Inflammatory macrophage treated with lipopolysaccharide for 1 hour (primary cell): ENCODE measurements at regions not wholly inside any gene's neighbourhood (a gene's known extent, or its start where the extent isn't known, plus 50 kb on each side); places are given as distances from the start of the nearest gene placed in this dataset.

ENCODE experiments used
- DNase-seq, 2 donors: peaks; one replicate each; pipeline ENCODE4 v3.0.0-alpha.2; 2020 to 2022

GRCh38 chr15:61736790-61737189 lies 323.5 kb downstream of the VPS13C start:
- peak; percentile 1 to 22 for DNase-seq

- no peak for DNase-seq
Observed at GRCh38 chr15:61731099-61731498, 329.1 kb downstream of the VPS13C start.

GRCh38 chr15:61729646-61730045 lies 330.6 kb downstream of the VPS13C start:
- DNase-seq: no peak

- DNase-seq: no peak
Observed at GRCh38 chr15:61726166-61726565, 334.1 kb downstream of the VPS13C start.

- no peak for DNase-seq
Observed at GRCh38 chr15:61725251-61725650, 335.0 kb downstream of the VPS13C start.

- no peak for DNase-seq
Observed at GRCh38 chr15:61724251-61724939, 335.9 kb downstream of the VPS13C start.

- DNase-seq: no peak
Observed at GRCh38 chr15:61721418-61721817, 338.8 kb downstream of the VPS13C start.

GRCh38 chr15:61720197-61720704 lies 340.0 kb downstream of the VPS13C start:
- no peak for DNase-seq

- DNase-seq: no peak
Observed at GRCh38 chr15:61715082-61715481, 345.2 kb downstream of the VPS13C start.

- no peak for DNase-seq
Observed at GRCh38 chr15:61712129-61712759, 348.0 kb downstream of the VPS13C start.

- DNase-seq: no peak
Observed at GRCh38 chr15:61702224-61703020, 357.8 kb downstream of the VPS13C start.

- no peak for DNase-seq
Observed at GRCh38 chr15:61701455-61701854, 358.8 kb downstream of the VPS13C start.

GRCh38 chr15:61700803-61701202 lies 359.4 kb downstream of the VPS13C start:
- no peak for DNase-seq

GRCh38 chr15:61697796-61698195 lies 362.5 kb downstream of the VPS13C start:
- DNase-seq: no peak

GRCh38 chr15:61689067-61689466 lies 371.2 kb downstream of the VPS13C start:
- no peak for DNase-seq

GRCh38 chr15:61687651-61688050 lies 372.6 kb downstream of the VPS13C start:
- no peak for DNase-seq

- DNase-seq: no peak
Observed at GRCh38 chr15:61687124-61687523, 373.1 kb downstream of the VPS13C start.

GRCh38 chr15:61685971-61686370 lies 374.3 kb downstream of the VPS13C start:
- no peak for DNase-seq

GRCh38 chr15:61685534-61685933 lies 374.7 kb downstream of the VPS13C start:
- DNase-seq: no peak

GRCh38 chr15:61684749-61685467 lies 375.3 kb downstream of the VPS13C start:
- no peak for DNase-seq

GRCh38 chr15:61682891-61683735 lies 377.1 kb downstream of the VPS13C start:
- no peak for DNase-seq

- DNase-seq: no peak
Observed at GRCh38 chr15:61681676-61682075, 378.6 kb downstream of the VPS13C start.
